Stimulated activated naive CD8-positive, alpha-beta T cell treated with anti-CD3 and anti-CD28 coated beads, Interleukin-15, Interleukin-2, amounts not matched to agents 100 ng/mL and 50 ng/mL, for 24 hours (primary cell): ENCODE measurements at regions not wholly inside any gene's neighbourhood (a gene's known extent, or its start where the extent isn't known, plus 50 kb on each side); places are given as distances from the start of the nearest gene placed in this dataset.
"Not testable (repeated sequence)": the region's sequence is repeated elsewhere in the genome, so short reads cannot be mapped to it uniquely, and the experiment has no call there.

ENCODE experiments used
- H3K27ac Mint-ChIP-seq: one replicate; pipeline ENCODE4 v1.8.0; 2021; ENCODE audit warnings: mild to moderate bottlenecking, mixed read lengths
- H3K27me3 Mint-ChIP-seq: one replicate; pipeline ENCODE4 v1.8.0; 2021; ENCODE audit warnings: mixed read lengths
- H3K36me3 Mint-ChIP-seq: one replicate; pipeline ENCODE4 v1.8.0; 2021; ENCODE audit warnings: low read depth, mixed read lengths
- H3K4me1 Mint-ChIP-seq: one replicate; pipeline ENCODE4 v1.8.0; 2021; ENCODE audit warnings: low read depth, mixed read lengths
- H3K4me3 Mint-ChIP-seq: one replicate; pipeline ENCODE4 v1.8.0; 2021; ENCODE audit warnings: mild to moderate bottlenecking, mixed read lengths
- H3K9me3 Mint-ChIP-seq: one replicate; pipeline ENCODE4 v1.8.0; 2021; ENCODE audit warnings: mixed read lengths

DNA sequence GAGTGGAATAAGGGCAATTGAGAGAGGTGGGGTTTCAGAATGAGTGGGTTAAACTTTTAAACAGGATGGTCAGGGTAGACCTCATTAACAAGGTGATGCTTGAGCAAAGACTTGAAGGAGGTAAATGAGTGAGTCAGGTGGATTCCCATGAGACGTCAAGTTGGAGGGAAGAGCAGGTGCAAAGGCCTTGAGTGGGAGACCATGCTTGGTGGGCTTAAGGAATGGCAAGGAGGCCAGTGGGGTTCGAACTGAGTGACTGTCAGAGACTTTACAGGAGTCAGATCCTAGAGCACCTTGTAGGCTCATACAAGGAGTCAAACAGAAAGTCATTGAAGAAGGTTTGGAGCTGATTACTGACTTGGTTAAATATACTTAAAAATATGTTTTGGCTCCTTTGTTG lies 284.1 kb downstream of the CYRIA start:
- no peaks in the 10 kb centered on the region for H3K4me1 Mint-ChIP-seq
- H3K27ac Mint-ChIP-seq = no peak overlapping the region
- H3K4me3 Mint-ChIP-seq = no peak overlapping the region
- H3K27me3 Mint-ChIP-seq = peaks cover 3% of the 10 kb centered on the region
- no peaks in the 10 kb centered on the region for H3K9me3 Mint-ChIP-seq
- H3K36me3 Mint-ChIP-seq = no peaks in the 10 kb centered on the region

- not testable (repeated sequence) for H3K27me3 Mint-ChIP-seq, H3K4me1 Mint-ChIP-seq, H3K27ac Mint-ChIP-seq, H3K36me3 Mint-ChIP-seq, H3K9me3 Mint-ChIP-seq, H3K4me3 Mint-ChIP-seq
Observed at GRCh38 chr2:16379901-16380300, 285.7 kb downstream of the CYRIA start.

DNA sequence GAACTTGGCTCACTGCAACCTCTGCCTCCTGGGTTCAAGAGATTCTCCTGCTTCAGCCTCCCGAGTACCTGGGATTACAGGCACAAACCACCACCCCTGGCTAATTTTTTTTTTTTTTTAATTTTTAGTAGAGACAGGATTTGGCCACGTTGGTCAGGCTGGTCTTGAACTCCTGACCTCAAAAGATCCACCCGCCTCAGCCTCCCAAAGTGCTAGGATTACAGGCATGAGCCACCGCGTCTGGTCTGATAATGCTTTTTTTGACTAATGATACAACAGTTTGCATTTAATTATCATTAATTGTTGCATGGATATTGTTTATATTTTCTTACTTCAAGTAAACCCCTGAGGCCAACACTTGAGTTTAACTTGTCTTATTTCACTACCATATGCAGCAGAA lies 286.6 kb downstream of the CYRIA start:
- H3K4me1 Mint-ChIP-seq, H3K27me3 Mint-ChIP-seq, H3K36me3 Mint-ChIP-seq, H3K4me3 Mint-ChIP-seq, H3K9me3 Mint-ChIP-seq, H3K27ac Mint-ChIP-seq: not testable (repeated sequence)

- Mint-ChIP-seq H3K4me1 (no peaks in the 10 kb centered on the region), H3K4me3 (no peak overlapping the region), H3K27me3 (no peaks in the 10 kb centered on the region), H3K36me3 (no peaks in the 10 kb centered on the region), H3K27ac (no peak overlapping the region), H3K9me3 (no peaks in the 10 kb centered on the region)
Observed at GRCh38 chr2:16378031-16378430, 287.6 kb downstream of the CYRIA start.

- H3K4me3 Mint-ChIP-seq = no peak overlapping the region
- H3K27ac Mint-ChIP-seq = no peak overlapping the region
Observed at GRCh38 chr2:16375981-16376380, 289.7 kb downstream of the CYRIA start.

GRCh38 chr2:16375351-16375750 lies 290.3 kb downstream of the CYRIA start:
- no peaks in the 10 kb centered on the region for H3K27me3 Mint-ChIP-seq
- no peak overlapping the region for H3K4me3 Mint-ChIP-seq
- H3K36me3 Mint-ChIP-seq = no peaks in the 10 kb centered on the region
- no peaks in the 10 kb centered on the region for H3K9me3 Mint-ChIP-seq
- no peak overlapping the region for H3K27ac Mint-ChIP-seq
- H3K4me1 Mint-ChIP-seq = no peaks in the 10 kb centered on the region

More at GRCh38 chr2:16375981-16376380, 289.7 kb downstream of the CYRIA start:
- H3K4me1 Mint-ChIP-seq = no peaks in the 10 kb centered on the region
- H3K36me3 Mint-ChIP-seq = no peaks in the 10 kb centered on the region
- no peaks in the 10 kb centered on the region for H3K9me3 Mint-ChIP-seq
- no peaks in the 10 kb centered on the region for H3K27me3 Mint-ChIP-seq

DNA sequence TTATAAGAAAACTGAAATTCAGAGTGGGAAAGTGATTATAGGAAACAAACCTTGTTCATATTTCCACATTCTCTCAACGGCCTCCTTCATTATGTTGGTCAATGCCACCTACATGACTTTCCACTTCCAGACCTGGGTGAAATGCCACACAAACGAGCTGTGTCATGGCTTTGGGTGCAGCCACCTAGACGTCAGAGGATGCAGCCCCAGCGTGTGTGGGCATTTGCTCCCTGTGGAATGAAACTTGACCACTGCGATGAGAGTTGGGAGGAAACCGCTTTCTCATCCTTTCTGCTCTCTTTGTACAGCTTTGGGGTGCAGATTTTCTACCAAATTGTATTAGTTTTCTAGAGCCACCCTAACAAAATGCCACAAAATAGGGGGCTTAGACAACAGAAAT lies 291.0 kb downstream of the CYRIA start:
- no peaks in the 10 kb centered on the region for H3K4me1 Mint-ChIP-seq
- no peak overlapping the region for H3K4me3 Mint-ChIP-seq
- H3K9me3 Mint-ChIP-seq = no peaks in the 10 kb centered on the region
- no peaks in the 10 kb centered on the region for H3K27me3 Mint-ChIP-seq
- no peak overlapping the region for H3K27ac Mint-ChIP-seq
- H3K36me3 Mint-ChIP-seq = no peaks in the 10 kb centered on the region

DNA sequence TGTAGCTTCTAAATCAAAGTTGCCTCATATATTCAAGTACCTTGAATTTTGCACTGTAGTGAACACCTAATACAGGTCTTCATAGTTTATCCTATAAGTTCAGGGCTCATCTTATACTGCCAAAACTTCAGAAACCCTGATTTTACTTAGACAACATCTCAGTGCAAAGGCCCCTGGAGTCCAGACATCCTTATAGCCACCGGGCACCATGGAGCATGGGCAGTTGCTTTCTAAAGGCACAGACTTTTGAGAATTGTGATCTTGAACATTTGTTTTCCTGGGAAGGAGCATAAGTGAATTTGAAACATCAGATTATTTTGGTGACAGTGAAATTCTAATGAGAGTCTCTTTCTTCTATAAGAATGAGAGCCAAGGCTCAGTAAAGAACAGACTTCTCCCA lies 292.3 kb downstream of the CYRIA start:
- no peaks in the 10 kb centered on the region for H3K4me1 Mint-ChIP-seq

GRCh38 chr2:16371751-16372150 lies 293.9 kb downstream of the CYRIA start:
- Mint-ChIP-seq H3K4me3 (no peak overlapping the region), H3K36me3 (no peaks in the 10 kb centered on the region), H3K9me3 (no peaks in the 10 kb centered on the region), H3K4me1 (no peaks in the 10 kb centered on the region), H3K27me3 (no peaks in the 10 kb centered on the region), H3K27ac (no peak overlapping the region)

More for the DNA sequence above, 292.3 kb downstream of the CYRIA start:
- no peak overlapping the region for H3K27ac Mint-ChIP-seq
- H3K9me3 Mint-ChIP-seq = no peaks in the 10 kb centered on the region
- no peaks in the 10 kb centered on the region for H3K36me3 Mint-ChIP-seq
- no peak overlapping the region for H3K4me3 Mint-ChIP-seq
- H3K27me3 Mint-ChIP-seq = no peaks in the 10 kb centered on the region

DNA sequence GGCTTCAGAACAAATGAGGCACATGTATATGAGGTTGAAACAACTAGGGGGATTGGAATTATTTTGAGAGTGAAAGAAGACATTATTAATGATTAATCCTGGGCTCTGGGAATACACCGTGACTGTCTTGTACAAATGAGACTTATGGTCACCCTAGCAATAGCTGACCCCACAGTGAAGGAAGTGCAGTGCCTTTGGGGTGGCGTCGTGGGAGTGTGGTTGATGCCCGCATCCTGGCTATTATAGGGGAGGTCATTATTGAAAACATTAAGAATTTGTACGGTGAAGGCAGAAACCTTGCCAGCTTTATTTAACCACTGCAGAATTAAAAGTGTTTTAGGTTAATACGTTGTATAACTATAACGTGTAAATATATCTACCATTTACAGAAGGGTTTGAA lies 296.7 kb downstream of the CYRIA start:
- H3K27me3 Mint-ChIP-seq = no peaks in the 10 kb centered on the region
- H3K4me1 Mint-ChIP-seq = no peaks in the 10 kb centered on the region
- no peak overlapping the region for H3K27ac Mint-ChIP-seq
- H3K36me3 Mint-ChIP-seq = no peaks in the 10 kb centered on the region
- no peaks in the 10 kb centered on the region for H3K9me3 Mint-ChIP-seq
- H3K4me3 Mint-ChIP-seq = no peak overlapping the region

GRCh38 chr2:16368328-16368727 lies 297.3 kb downstream of the CYRIA start:
- Mint-ChIP-seq H3K4me1 (no peaks in the 10 kb centered on the region), H3K4me3 (no peak overlapping the region), H3K27ac (no peak overlapping the region), H3K9me3 (no peaks in the 10 kb centered on the region), H3K27me3 (no peaks in the 10 kb centered on the region), H3K36me3 (no peaks in the 10 kb centered on the region)

DNA sequence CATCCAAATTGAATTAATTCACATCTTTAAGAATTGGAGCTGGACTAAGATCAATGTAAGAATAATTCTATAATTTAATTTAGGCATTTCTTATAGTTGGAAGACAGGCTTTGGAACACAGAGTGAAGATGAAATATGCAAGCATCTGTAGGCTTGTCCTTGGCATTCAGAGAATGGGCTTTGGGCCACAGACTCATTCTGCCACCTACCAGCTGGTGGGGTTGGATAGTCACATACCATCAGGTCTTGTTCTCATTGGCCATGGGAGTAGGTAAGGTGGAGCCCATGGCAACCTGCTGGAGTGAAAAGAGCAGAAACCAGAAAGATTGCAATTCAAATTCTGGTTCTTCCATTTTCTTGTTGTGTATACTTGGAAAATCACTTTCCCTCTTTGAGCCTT lies 300.3 kb downstream of the CYRIA start:
- Mint-ChIP-seq H3K36me3 (no peaks in the 10 kb centered on the region), H3K4me3 (no peak overlapping the region), H3K9me3 (no peaks in the 10 kb centered on the region), H3K27ac (no peak overlapping the region), H3K27me3 (no peaks in the 10 kb centered on the region), H3K4me1 (no peaks in the 10 kb centered on the region)

DNA sequence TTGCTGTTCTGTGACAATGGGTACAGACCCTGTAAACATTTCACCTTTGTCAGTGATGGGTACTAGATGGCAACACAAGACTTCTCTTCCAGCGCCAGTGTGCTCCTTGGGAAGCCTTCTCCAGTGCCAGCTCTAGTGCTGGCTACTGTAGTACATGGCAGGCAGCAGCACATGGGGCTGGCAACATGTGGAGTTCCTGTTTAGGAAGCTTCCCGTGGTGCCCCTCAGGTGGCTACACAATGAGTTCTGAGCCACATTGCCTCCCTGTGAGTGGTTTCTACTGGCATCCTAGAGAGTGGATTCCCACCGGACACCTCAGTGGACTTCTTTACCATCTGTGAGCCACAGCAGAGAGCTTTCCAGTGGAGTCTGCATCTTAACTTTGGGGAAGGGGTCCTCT lies 302.1 kb downstream of the CYRIA start:
- Mint-ChIP-seq H3K27ac (no peak overlapping the region), H3K4me3 (no peak overlapping the region), H3K36me3 (no peaks in the 10 kb centered on the region), H3K9me3 (no peaks in the 10 kb centered on the region), H3K4me1 (no peaks in the 10 kb centered on the region), H3K27me3 (no peaks in the 10 kb centered on the region)

- no peaks in the 10 kb centered on the region for H3K9me3 Mint-ChIP-seq
- no peaks in the 10 kb centered on the region for H3K27me3 Mint-ChIP-seq
- H3K4me3 Mint-ChIP-seq = no peak overlapping the region
- no peaks in the 10 kb centered on the region for H3K4me1 Mint-ChIP-seq
- H3K36me3 Mint-ChIP-seq = no peaks in the 10 kb centered on the region
- no peak overlapping the region for H3K27ac Mint-ChIP-seq
Observed at GRCh38 chr2:16362611-16363010, 303.0 kb downstream of the CYRIA start.

DNA sequence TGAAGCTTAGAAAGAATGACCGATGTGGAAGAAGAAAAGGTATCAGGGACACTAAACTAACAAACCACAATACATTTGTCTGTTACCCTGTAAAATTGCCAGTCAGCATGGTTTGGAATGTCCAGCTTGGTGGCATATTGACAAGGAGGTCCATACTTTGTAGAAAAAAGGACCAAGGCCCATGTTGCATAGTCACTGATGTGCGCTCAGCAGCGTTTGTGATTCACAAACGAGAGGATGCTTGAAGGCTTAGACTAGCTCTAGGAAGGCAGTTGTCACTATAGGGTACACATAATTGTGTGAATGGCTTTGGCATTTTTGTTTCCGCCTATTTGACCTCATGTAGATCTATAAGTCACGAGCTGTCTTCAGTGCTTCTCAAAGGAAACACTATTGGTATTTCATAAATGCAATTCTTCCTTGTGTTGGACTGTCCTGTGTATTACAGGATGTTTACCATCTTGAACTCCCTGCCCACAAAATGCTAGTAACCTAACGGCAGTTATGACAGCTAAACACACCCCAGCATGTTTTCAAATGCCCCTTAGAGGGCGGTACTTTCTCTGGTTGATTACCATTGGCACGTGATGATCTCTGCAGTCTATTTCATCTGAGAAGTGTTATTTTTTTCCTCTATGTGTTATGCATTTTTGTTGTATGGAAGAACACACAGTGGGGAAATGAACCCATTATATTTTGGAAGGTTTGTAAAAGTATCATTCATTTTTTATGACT lies 304.2 kb downstream of the CYRIA start:
- Mint-ChIP-seq H3K27ac (no peak overlapping the region), H3K9me3 (no peaks in the 10 kb centered on the region), H3K36me3 (no peaks in the 10 kb centered on the region), H3K4me1 (no peaks in the 10 kb centered on the region), H3K4me3 (no peak overlapping the region), H3K27me3 (no peaks in the 10 kb centered on the region)

GRCh38 chr2:16359961-16360360 lies 305.7 kb downstream of the CYRIA start:
- Mint-ChIP-seq H3K4me1 (no peaks in the 10 kb centered on the region), H3K27me3 (no peaks in the 10 kb centered on the region), H3K9me3 (no peaks in the 10 kb centered on the region), H3K36me3 (no peaks in the 10 kb centered on the region), H3K4me3 (no peak overlapping the region), H3K27ac (no peak overlapping the region)
